Erythroblast (primary cell): ENCODE measurements at regions not wholly inside any gene's neighbourhood (a gene's known extent, or its start where the extent isn't known, plus 50 kb on each side); places are given as distances from the start of the nearest gene placed in this dataset.

Source experiments
- GATA1 ChIP-seq: IDR thresholded peaks from 2 replicates; pipeline ENCODE4 v1.6.1; 2011; ENCODE audit warnings: low read depth, mild to moderate bottlenecking, control low read depth, low read length, moderate library complexity
- POLR2A ChIP-seq: IDR thresholded peaks from 2 replicates; pipeline ENCODE4 v1.6.1; 2011; ENCODE audit warnings: mild to moderate bottlenecking, low read length

- TF ChIP-seq POLR2A (no peak), GATA1 (no peak)
Observed at GRCh38 chr17:77712578-77712977, 245.9 kb upstream of the TNRC6C start.
